ENCODE measurements at regions not wholly inside any gene's neighbourhood (a gene's known extent, or its start where the extent isn't known, plus 50 kb on each side); places are given as distances from the start of the nearest gene placed in this dataset.

DNA sequence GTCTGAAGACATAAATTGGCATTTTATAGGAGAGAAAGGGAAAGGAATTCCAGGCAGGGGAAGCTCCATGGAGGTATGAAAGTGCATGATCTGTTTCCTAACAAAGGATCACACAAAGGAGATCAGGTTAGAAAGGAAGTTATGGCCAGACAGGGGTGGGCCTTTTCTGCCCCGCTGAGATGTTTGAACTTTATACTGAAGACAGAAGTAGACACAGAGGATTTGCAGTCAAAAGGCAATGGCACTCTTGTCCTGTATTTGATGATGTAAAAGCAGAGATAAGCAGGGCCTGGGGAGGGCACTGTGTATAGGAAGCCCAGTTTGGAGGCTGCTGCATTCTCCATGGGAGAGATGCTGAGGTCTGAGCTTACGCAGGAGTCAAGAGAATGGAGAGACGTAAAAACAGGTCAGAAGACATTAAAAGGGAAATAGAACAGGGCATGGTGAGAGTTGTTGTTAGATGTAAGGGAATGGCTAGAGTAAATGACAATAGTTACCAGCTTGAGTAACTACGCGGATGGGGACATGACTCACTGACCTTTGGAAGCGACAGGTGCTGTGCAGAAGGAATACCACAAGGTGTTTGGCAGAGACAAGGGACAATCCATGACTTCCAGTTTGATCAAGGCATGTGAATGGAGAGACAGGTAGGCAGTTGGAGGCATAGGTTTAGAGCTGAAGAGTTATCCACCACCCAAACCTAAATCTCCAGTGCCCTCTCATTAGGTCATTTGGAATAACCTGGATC lies 190.6 kb upstream of the SASH1 start:
- H3K4me1 ChIP-seq (ENCODE audit: control insufficient read depth, insufficient read depth, low read length): no peaks in the 10 kb centered on the region
- H3K27me3 ChIP-seq (ENCODE audit: control insufficient read depth, insufficient read depth, low read length): peaks cover 20% of the 10 kb centered on the region
- no peak overlapping the region for H4K91ac ChIP-seq (ENCODE audit: insufficient read depth, low read depth, low read length)
- H3K4me3 ChIP-seq (ENCODE audit: insufficient read depth, low read depth, low read length): no peak overlapping the region
- no peak overlapping the region for H2AK5ac ChIP-seq (ENCODE audit: low read depth, low read length)
- TF ChIP-seq CEBPB (IDR thresholded peaks at IDR 0.05; ENCODE audit: low read depth, low read length) (no peak), BHLHE40 (IDR thresholded peaks at IDR 0.05; ENCODE audit: low read depth, low read length) (no peak), RFX5 (IDR thresholded peaks at IDR 0.05; ENCODE audit: low read depth, low read length) (no peak), MXI1 (IDR thresholded peaks at IDR 0.05; ENCODE audit: borderline replicate concordance, low read depth, low read length) (no peak), POLR2A (IDR thresholded peaks at IDR 0.05; ENCODE audit: low read depth, low read length) (no peak), RCOR1 (IDR thresholded peaks at IDR 0.05; ENCODE audit: insufficient replicate concordance, low read length) (no peak), NFE2L2 (IDR thresholded peaks at IDR 0.05; ENCODE audit: low read depth, low read length) (no peak), CHD1 (IDR thresholded peaks at IDR 0.05; ENCODE audit: low read depth, low read length) (no peak), FOS (IDR thresholded peaks at IDR 0.05; ENCODE audit: low read depth, low read length) (no peak), RAD21 (IDR thresholded peaks at IDR 0.05; ENCODE audit: low read length) (no peak), MAZ (IDR thresholded peaks at IDR 0.05; ENCODE audit: borderline replicate concordance, low read depth, low read length) (no peak), MAFK (IDR thresholded peaks at IDR 0.05; ENCODE audit: low read depth, low read length) (no peak), SMC3 (IDR thresholded peaks at IDR 0.05; ENCODE audit: low read depth, low read length) (no peak)
- TF ChIP-seq, protein P1, sequence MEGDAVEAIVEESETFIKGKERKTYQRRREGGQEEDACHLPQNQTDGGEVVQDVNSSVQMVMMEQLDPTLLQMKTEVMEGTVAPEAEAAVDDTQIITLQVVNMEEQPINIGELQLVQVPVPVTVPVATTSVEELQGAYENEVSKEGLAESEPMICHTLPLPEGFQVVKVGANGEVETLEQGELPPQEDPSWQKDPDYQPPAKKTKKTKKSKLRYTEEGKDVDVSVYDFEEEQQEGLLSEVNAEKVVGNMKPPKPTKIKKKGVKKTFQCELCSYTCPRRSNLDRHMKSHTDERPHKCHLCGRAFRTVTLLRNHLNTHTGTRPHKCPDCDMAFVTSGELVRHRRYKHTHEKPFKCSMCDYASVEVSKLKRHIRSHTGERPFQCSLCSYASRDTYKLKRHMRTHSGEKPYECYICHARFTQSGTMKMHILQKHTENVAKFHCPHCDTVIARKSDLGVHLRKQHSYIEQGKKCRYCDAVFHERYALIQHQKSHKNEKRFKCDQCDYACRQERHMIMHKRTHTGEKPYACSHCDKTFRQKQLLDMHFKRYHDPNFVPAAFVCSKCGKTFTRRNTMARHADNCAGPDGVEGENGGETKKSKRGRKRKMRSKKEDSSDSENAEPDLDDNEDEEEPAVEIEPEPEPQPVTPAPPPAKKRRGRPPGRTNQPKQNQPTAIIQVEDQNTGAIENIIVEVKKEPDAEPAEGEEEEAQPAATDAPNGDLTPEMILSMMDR (conservative IDR thresholded peaks at IDR 0.05; ENCODE audit: low read depth, low read length): no peak
- TF ChIP-seq, protein P2, sequence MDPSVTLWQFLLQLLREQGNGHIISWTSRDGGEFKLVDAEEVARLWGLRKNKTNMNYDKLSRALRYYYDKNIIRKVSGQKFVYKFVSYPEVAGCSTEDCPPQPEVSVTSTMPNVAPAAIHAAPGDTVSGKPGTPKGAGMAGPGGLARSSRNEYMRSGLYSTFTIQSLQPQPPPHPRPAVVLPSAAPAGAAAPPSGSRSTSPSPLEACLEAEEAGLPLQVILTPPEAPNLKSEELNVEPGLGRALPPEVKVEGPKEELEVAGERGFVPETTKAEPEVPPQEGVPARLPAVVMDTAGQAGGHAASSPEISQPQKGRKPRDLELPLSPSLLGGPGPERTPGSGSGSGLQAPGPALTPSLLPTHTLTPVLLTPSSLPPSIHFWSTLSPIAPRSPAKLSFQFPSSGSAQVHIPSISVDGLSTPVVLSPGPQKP (IDR thresholded peaks at IDR 0.05; ENCODE audit: borderline replicate concordance, low read depth, low read length): no peak
- TF ChIP-seq, protein P3, sequence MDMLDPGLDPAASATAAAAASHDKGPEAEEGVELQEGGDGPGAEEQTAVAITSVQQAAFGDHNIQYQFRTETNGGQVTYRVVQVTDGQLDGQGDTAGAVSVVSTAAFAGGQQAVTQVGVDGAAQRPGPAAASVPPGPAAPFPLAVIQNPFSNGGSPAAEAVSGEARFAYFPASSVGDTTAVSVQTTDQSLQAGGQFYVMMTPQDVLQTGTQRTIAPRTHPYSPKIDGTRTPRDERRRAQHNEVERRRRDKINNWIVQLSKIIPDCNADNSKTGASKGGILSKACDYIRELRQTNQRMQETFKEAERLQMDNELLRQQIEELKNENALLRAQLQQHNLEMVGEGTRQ (IDR thresholded peaks at IDR 0.05; ENCODE audit: low read depth, low read length): no peak
- intact Hi-C loops (cut with micrococcal nuclease) (no loop called here), in situ Hi-C loops (cut with MboI; ENCODE audit: low sequenced_read_pairs) (loop anchor here (25.0 kb wide), 1 partner anchor 1290 kb away; no protein-coding TSS in a partner anchor), dilution Hi-C loops (cut with HindIII; ENCODE audit: low sequenced_read_pairs, unreplicated experiment) (no loop called here)
- no peak overlapping the region for H2AFZ ChIP-seq (replicated peaks; ENCODE audit: low read length, poor library complexity)
- H4K8ac ChIP-seq (ENCODE audit: low read depth in 2 of 2, low read length in 2 of 2): no peak overlapping the region
- no peak overlapping the region for H3K4me2 ChIP-seq (ENCODE audit: low read depth, low read length)
- no peak overlapping the region for H3K9ac ChIP-seq (ENCODE audit: low read depth, low read length)
- CTCF ChIA-PET: no interaction called here
- H2BK5ac ChIP-seq (ENCODE audit: low read depth, low read length, poor library complexity, severe bottlenecking): no peak overlapping the region
- no peak overlapping the region for H4K5ac ChIP-seq (ENCODE audit: low read depth, low read length)
- no peaks in the 10 kb centered on the region for H3K9me1 ChIP-seq (ENCODE audit: insufficient read depth, low read length)
- no peak overlapping the region for H2BK20ac ChIP-seq (ENCODE audit: low read depth, low read length)
- H3K79me1 ChIP-seq (ENCODE audit: low read depth in 1 of 2, low read length in 2 of 2): no peaks in the 10 kb centered on the region
- no peak overlapping the region for H2BK120ac ChIP-seq (ENCODE audit: low read depth, low read length)
- WGBS, 2 experiments (ENCODE audit: extremely low coverage in 2 of 2, insufficient read length in 1 of 2): 94% methylated on average over 4 of the region's 6 CpGs; no CpG with 5 or more reads in 1 of the 2 experiments
- no peaks in the 10 kb centered on the region for H3K36me3 ChIP-seq (ENCODE audit: control insufficient read depth, insufficient read depth, low read length)
- BruUV-seq (replicated peaks): no TSS peak
- H2AK9ac ChIP-seq (replicated peaks; ENCODE audit: low read depth, low read length, poor library complexity): no peak overlapping the region
- no peak for DNase-seq
- H3K27ac ChIP-seq (ENCODE audit: insufficient read depth, low read length): no peak overlapping the region
- no peak overlapping the region for H3K18ac ChIP-seq (ENCODE audit: low read depth, low read length)
- H3K4ac ChIP-seq (ENCODE audit: low read depth, low read length): no peak overlapping the region
- no peak overlapping the region for H3K56ac ChIP-seq (ENCODE audit: extremely low read depth, insufficient read depth, low read length)
- no peaks in the 10 kb centered on the region for H3K9me3 ChIP-seq (ENCODE audit: control insufficient read depth, insufficient read depth, low read length)
- no peak overlapping the region for H3K23ac ChIP-seq (ENCODE audit: low read depth, low read length)
- H3K14ac ChIP-seq (replicated peaks; ENCODE audit: low read depth, low read length): no peak overlapping the region
- no peaks in the 10 kb centered on the region for H4K20me1 ChIP-seq (ENCODE audit: insufficient read depth, low read length)
- ATAC-seq (ENCODE audit: low read depth): no peak
- no peak overlapping the region for H2BK15ac ChIP-seq (ENCODE audit: low read depth, low read length)
- POLR2A ChIA-PET (ENCODE audit: unreplicated experiment): no interaction called here

Measured in IMR-90 (cell line).